ENCODE measurements at regions not wholly inside any gene's neighbourhood (a gene's known extent, or its start where the extent isn't known, plus 50 kb on each side); places are given as distances from the start of the nearest gene placed in this dataset.
A peak's percentile ranks its signal among the peaks of the same experiment; 100 is the strongest.

DNA sequence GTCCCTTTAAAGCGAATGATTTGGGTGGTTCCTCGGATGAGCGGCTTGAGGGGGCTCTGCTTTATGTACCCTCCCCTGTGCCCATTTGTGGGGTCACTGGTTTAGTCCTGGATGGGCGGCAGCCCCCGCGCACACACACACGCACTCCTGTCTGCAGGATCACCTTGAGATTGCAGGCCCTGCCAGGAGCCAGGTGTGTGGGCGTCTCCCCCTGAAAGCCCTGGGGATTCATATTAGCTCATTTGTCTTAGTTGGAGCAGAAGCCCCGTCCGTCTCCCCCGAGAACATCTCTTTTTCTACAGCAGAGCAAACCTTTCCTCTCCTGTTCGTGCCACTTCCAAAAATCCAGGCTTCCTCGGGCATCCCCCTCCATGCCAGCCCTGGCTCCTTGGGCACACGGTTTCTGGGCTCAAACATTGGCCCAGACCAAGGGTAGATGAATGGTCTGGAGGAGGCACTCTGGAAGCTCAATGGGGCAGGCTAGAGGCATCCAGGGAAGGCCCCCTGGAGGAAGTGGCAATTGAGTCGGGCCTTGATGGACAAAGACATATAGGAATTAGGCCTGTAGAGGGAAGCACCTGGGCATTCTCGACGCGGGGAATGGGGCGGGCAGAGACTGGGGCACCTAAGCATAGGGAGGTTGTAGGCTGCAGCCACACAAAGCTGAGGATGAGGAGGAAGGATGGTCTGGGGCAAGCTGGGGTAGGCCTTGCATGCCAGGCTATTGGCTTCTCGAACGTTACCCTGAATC is 218.5 kb upstream of the GSE1 start:
- no peak for DNase-seq

DNA sequence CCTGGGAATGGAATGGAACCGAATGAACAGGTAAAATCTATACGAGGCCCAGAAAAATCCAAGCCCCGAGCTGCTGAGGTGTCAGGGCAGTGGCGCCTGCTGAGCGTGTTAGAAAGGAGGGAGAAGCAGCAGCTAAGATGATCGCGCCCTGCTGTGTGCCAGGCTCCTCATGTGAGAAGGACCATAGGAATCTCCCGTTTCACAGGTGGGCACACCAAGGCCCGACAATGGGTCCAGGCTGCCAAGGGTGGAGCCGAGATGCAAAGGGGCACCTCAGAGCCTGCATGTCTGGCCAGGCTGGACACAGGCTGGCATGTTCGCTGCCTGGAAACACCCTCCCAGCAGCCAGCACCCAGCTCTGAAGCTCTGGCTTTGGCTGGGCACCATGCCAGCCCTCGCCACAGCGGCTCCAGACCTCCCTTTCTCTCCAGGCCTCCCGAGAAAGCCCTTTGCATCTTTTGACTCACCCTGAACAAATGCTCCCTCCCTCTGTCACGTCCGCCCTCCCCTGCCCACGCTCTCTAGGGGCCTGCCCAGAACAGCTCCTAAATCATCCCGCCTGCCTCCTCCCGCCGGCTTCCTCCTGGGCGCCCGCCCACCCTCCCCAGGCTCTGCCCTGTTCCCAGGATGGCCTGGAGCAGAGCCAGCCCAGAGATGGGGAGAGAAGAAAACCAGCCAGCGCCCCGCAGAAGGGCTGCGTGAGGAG is 217.8 kb upstream of the GSE1 start:
- no peak for DNase-seq

DNA sequence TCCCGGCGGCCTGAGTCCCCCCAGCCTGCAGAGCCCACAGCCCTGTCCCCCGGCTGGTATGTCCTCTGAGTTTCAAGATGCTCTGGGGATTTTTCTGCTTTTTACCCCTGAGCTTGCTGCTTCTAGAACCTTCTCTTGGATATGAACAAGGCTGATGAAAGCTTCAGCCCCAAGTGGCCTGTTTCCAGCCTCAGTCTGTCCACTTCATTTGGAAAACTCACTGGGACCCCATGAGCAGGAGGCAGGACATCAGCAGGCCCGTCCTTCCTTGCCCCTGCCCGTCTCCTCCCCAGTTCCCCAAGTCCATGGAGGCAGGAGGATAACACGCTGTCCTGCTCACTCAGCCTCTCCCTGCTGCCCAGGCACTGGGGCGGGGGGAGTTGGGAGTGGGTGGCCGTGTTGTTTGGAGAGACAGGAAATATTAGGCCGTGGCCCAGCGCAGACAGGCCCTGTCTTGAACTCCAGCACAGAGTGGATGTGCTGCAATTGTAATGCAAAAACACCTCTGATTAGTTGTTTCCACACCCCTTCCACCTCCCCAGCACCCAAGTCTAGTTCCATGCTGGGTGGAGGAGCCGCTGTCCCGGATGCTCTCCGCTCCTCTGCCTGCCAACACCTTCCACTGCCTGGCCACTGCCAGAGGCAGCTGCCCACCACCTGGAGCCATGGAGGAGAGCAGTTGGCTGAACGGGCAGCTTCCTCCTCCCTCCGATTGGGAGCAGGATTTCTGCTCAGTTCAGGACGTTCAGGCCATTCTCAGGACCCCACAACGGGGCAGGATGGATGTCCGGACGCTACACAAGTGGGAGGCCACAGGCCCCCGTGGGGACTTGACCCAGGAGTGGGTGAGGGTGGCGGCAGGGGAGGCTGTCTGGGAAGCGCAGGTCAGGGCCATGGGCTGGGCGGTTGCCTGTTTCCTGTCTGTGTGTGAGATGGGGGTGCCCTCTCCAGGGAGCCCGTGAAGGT is 216.9 kb upstream of the GSE1 start:
- no peak for DNase-seq

DNA sequence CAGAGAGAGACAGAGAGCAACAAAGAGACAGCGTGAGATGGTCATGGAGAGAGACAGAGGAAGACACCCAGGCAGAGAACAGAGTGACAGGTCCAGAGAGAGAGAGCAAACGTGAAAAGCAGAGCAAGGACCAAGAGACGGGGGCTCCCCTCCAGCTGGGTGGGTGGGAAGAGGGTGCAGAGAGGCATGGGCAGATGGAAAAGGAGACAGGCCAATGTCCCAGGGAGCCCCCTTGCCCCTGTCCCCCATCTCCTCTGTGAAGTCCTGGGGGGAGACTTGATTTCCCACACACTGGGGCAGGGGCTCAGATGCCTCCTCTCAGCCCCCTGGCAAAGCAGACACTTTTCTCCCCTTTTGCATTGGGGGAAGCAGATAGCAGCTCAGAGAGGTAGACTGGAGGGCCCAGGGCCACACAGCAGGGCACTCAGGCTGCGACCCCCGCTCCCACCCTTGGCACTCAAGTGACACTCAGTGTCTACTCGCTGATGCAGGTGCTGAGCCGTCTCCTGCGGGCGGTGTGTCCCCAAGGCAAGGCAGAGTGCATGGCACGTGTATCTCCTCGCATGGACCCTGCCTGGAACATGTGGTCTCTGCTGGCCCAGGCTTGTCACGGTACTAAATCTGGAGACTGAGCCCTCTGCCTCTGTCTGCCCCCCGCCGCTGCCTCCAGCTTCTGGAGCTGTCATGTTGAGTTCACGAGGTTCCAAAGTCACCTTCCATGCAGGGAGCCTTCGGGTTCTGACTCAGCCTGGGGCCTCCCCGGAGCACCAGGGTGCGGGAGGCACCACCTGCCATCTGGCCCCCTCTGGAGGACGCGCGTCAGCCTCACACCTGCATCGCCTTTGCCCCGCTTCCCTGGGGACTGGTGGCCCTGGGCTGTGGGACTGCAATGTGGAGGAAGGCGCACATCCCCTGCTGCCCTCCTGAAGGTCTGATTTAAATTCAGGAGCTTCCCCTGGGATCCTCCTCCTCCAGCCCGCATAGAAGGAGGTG is 215.9 kb upstream of the GSE1 start:
- peak; percentile 26 for DNase-seq

DNA sequence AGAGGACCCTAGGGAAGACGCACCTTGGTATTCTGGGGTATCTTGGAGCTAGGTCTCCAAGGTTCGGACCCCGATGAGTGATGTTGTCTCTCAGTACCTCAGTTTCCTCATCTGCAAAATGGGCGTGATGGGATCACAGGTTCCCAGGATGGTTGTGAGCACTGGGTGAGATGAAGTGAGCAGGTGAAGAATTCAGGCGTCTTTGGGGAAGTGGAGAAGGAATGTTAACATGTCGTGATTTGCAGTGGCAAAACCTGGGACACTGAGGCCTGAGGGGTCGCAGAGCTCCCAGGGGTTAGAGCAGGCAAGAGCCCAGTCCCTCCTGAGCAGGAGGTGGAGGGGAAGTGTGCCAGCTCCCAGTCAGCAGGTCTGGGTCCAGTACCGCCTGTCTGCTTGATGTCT is 215.1 kb upstream of the GSE1 start:
- DNase-seq: peak; percentile 26

DNA sequence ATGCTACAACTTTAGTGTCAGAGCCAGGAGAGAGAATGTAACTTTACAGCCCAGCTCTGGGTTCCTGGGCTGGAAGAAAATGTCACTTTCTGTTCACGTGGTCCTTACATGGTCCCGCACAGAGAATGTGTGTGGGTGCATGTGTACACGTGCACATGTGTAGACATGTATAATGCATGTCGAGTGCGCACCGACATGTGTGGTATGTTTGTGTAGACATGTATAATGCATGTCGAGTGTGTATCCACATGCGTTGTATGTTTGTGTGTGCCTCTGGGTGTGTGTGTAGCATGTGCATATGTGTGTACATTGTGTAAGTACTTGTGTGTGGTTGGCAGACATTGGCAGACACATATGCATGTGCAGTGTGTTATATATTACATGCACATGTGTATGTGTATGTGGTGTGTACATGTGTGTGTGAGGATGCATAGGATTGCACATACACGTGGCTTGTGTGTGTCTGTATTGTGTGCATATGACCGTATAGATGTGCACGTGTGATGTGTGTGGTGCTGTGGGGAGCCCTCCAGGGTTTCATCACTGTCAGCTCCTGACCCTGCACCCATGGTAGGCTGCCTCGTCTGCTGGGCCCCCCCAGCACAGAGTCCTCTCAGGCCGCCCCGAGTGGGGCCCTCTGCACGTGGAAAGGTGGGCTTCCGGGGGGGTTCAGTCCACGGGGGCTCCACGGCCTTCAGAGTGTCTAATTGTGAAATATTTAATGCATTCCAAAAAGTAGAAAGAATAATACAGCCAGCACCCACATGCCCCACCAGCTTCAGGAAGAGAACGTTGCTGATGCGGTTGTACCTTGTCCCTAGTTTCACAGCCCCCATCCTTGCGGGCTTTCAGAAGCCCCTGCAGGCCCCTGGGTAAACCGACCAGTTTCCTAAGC is 214.2 kb upstream of the GSE1 start:
- no peak for DNase-seq

DNA sequence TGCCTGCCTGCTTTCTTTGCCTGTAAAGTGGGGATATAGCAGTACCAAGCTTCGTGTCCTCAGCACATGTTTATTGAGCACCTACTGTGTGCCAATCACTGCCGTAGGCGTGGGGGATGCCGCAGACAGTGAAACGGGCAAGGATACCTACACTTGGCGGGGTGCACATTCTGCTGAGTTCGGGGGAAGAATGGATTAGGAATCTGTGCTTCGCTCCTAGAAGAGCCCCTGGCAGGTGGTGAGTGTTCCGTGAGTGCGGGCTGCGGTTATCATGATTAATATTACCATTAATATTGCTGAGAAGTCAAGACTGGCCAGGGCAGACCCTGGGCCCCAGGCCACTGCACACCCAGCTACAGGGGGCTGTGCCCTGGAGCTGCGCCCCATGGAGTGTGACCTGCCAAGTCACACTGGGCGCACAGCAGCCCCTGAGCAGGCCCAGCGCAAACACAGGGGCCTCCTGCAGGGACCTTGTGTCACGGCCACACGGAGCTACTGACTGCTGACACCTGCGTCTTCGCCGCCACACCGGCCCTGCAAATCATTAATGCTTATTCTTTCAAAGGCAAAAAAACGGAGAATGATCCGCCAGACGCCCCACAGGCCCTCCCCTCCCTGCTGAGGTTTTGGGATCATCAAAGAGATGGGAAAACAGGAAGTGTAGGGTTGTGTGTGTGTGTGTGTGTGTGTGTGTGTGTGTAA is 213.4 kb upstream of the GSE1 start:
- DNase-seq: peak; percentile 14

DNA sequence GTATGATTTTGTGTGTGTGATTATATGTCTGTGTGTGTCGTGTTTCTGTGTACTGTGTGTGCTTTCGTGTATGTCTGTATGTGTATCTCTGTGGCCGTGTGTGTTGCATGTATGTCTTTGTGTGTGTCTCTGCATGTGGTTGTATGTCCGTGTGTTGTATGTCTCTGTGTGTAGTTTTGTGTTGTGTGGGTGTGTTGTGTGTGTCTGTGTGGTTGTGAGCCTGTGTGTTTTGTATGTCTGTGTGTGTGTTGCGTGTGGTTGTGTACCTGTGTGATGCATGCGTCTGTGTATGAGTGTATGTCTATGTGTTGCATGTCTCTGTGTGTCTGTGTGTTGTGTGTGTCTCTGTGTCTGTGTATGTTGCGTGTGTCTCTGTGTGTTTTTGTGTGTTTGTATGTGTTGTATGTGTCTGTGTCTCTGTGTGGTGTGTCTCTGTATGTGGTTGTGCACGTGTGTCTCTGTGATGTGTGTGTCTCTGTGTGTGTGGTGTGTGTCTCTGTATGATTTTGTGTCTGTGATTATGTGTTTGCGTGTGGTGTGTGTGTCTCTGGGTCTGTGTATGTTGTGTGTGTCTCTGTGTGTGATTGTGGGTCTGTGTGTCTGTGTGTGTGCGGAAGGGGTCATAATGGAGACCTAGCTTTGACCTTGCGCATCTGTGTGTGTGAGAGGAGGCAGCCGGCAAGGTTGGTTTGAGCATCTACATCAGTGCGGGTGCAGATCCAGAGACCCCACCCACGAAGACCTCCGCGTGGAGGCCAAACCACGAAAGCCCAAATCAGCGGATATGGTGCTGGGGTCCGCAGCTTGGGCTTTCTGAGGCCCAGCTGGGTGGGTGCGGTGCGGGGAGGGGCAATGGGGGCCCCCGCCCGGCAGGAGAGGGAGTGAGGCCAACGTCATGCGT is 212.6 kb upstream of the GSE1 start:
- DNase-seq: peak; percentile 13

DNA sequence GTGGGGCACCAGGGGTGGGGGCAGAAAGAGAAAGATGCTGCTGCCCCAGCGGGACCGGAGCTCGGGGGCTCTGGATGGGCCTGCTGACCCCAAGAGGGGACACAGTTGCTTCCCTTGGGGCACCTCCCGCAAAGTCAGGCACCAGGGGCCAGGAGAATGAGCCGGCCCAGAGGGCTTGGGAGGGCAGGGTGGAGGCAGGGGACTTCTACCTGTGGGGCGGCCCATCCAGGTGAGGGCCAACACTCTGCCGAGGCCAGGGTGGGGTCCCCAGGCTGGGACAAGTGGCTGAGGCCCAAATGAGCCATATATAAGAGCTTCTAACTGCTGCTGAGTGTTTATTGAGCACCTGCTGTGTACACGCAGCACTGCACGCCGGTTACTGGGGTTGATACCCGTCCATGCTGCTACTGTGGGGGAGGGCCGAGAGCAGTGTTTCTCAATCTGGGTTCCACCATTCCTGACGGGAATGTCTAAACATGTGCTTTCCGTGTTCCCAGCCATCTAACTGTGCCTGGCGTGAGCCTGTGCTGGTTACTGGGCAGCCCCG is 211.7 kb upstream of the GSE1 start:
- peak; percentile 24 for DNase-seq

DNA sequence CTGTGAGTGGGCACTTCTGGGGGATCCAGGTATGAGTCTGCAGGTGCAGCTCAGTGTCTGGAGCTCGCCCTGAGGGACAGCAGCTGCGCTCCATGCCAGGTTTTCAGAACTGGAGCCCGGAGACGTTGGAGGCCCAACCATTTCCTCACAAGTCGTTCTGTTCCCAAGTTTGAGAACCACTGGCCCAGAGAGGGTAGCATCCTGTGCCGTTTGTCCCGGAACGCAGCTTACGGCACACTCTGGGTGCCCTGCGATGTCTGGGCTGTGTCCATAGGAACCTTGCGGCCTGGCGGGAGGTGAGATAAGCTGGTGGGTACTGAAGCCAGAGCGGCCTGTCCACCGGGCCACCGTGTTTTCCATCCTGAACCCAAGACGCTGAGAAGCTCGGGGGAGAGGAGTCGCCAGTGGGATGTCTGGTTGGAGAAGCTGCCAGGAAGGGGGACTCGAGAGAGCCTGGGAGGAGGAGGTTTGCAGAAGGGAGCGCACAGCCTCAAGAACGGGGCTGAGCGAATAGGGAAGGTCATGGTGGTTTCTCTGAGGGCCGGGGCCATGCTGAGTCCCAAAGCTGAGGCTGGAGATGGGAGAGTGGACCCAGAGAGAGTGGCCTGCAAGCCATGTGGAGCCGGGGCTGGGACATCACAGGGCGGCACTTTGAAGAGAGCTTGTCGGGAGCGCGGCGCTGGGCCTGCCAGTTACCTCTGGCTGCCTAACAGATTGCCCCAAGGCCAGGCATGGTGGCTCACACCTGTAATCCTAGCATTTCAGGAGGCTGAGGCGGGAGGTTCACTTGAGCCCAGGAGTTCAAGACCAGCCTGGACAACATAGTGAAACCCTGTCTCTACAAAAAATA is 211.0 kb upstream of the GSE1 start:
- peak; percentile 21 for DNase-seq

DNA sequence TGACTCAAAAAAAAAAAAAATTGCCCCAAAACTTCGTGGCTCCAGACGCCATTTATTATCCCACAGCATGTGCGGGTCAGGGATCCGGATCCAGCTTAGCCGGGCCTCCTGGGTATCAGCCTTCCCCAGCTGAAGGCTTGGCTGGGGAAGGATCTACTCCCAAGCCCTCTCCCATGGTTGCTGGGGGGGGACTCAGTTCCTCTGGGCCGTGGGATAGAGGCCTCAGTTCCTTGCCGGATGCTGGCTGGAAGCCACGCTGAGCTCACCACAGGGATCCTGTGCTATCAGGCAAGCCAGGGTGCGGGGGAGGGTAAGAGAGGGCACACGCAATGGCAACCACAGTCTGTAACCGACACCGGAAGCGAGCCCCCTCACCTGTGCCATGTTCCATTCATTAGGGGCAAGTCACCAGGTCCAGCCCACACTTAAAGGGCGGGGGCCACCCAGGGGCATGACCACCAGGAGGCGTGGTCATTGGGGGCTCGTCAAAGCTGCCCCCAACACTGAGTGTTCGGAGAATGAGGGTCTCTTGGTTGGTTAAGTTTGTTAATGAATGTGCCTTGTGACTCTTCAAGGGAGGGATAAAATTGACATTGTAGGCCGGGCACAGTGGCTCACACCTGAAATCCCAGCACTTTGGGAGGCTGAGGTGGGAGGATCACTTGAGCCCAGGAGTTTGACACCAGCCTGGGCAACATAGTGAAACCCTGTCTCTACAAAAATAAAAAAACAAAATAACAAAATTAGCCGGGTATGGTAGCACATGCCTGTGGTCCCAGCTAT is 210.0 kb upstream of the GSE1 start:
- peak; percentile 17 for DNase-seq

DNA sequence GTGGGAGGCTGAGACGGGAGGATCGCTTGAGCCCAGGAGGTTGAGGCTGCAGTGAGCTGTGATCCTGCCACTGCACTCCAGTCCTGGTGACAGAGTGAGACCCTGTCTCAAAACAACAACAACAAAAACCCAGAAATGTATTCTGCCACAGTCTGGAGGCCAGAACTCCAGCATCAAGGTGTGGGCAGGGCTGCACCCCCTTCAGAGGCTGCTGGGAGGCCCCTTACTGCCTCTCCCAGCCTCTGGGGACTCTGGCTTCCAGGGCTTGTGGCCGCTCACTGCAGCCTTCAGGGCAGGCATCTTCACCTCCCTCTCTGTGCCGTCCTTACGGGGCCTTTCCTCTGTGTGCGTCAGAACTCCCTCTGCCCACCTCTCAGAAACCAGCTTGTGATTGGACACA is 209.4 kb upstream of the GSE1 start:
- DNase-seq: peak; percentile 17

DNA sequence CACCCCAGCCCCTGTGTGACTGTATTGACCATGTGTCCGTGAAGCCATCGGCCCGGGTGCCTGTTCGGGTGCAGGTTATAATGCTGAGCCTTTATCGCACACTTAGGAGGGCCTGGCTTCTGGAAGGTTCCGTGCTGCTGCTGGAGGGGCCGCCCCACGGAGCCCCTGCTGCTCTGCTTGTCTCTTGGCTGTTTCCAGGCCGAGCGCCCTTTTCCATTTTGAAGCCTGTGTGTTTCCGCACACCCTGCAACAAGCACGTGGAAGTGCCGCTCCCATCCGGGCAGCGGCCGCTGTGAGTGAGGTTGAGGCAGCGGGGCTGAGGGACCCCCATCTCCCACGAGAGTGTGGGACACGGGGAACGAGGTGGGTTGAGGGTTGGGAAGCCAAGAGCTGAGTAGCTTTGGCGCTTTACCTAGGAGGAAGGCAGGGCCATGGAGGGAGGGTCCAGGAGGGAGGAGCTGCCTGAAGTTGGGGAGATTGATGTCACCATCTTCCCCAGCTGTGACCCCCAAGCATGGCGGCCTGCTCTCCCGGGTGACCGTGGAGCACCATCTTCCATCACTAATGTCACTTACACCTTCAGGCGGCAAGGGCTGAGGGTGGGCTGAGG is 200.1 kb upstream of the GSE1 start:
- peak; percentile 13 for DNase-seq

DNA sequence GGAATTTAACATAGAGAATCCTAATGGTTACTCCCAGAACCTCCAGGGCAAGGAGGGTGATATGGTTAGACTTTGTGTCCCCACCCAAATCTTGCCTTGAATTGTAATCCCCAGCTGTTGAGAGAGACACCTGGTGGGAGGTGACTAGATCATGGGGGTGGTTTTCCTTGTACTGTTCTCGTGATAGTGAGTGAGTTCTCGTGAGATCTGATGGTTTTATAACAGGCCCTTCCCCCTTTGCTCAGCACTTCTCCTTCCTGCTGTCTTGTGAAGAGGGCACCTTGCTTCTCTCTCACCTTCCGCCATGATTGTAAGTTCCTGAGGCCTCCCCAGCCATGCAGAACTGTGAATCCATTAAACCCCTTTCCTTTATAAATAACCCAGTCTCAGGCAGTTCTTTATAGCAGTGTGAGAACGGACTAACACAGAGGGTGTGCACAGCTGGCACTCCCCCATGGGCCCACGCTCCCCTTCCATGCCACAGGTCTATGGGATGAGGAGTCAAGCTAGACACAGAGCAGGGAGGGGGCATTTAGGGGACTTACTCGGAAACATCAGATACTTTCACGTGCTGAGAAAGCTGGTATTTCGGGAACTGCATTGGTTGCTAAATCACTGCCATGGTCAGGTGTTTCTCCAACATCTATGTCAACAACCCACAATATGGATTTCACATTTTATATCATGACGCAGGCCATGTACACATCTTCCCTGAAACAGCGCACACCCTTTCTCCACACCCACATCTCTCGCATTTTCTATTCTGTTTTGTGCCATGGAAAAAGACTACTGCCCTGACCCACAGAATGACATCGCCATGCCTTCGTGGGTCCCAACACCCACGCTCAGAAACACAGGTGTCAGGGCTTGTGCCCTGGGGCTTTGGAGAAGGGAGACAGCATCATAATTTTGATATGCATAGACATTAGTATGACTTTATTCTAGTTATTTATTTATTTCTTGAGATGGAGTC is 199.1 kb upstream of the GSE1 start:
- no peak for DNase-seq

Measured in activated CD4-positive, CD25-positive, alpha-beta regulatory T cell treated with anti-CD3 and anti-CD28 coated beads, Interleukin-2, amount 50 U/mL, for 72 hours (primary cell).